Transverse colon (tissue), 4 donors: ENCODE measurements at regions not wholly inside any gene's neighbourhood (a gene's known extent, or its start where the extent isn't known, plus 50 kb on each side); places are given as distances from the start of the nearest gene placed in this dataset.

Experiments
- DNase-seq: peaks from one replicate; pipeline ENCODE4 v3.0.0-alpha.2; 2019
- H3K27ac ChIP-seq, 4 donors: fragments of 200-600 bp; sonication (generic); 2 replicates each; pipeline ENCODE4 v1.5.1; 2016 to 2018; ENCODE audit warnings: inconsistent platforms in 4 of 4
- H3K27me3 ChIP-seq: fragments of 200-600 bp; sonication (generic); 2 replicates; pipeline ENCODE4 v1.5.1; 2017; ENCODE audit warnings: inconsistent platforms
- H3K36me3 ChIP-seq, 4 donors: fragments of 200-600 bp; sonication (generic); 2 replicates each; pipeline ENCODE4 v1.5.1; 2017 to 2019; ENCODE audit warnings: inconsistent platforms in 4 of 4
- H3K4me1 ChIP-seq, 4 donors: fragments of 200-600 bp; sonication (generic); 2 replicates each; pipeline ENCODE4 v1.5.1; 2017 to 2020; ENCODE audit warnings: inconsistent platforms in 4 of 4
- H3K4me3 ChIP-seq, 4 donors: fragments of 200-600 bp; sonication (generic); 1 replicate in 1 of 4; 2 replicates in 3 of 4; pipeline versions ENCODE4 v1.5.1 to v1.6.1; 2017 to 2019; ENCODE audit warnings: inconsistent platforms in 4 of 4
- H3K9me3 ChIP-seq, 2 donors: fragments of 200-600 bp; sonication (generic); 2 replicates each; pipeline ENCODE4 v1.5.1; 2017 to 2019; ENCODE audit warnings: inconsistent platforms in 2 of 2
- CTCF ChIP-seq, 5 experiments: fragments of 200-600 bp in 3 of 5; fragments of 450-650 bp in 2 of 5; sonication (generic) in 3 of 5; IDR thresholded peaks; 1 replicate in 2 of 5; 2 replicates in 3 of 5; pipeline ENCODE4 v1.5.1; 2016 to 2017; ENCODE audit warnings: antibody characterized with exemption in 5 of 5, inconsistent platforms in 3 of 5, mild to moderate bottlenecking in 2 of 5, moderate library complexity in 1 of 5
- EP300 ChIP-seq: sonication (generic); formaldehyde crosslinking; IDR thresholded peaks from one replicate; pipeline ENCODE4 v1.6.1; 2017; ENCODE audit warnings: antibody characterized with exemption, low read depth
- POLR2A ChIP-seq: fragments of 450-650 bp; IDR thresholded peaks from one replicate; pipeline ENCODE4 v1.6.1; 2016; ENCODE audit warnings: antibody characterized with exemption, mild to moderate bottlenecking, moderate library complexity
- POLR2AphosphoS5 ChIP-seq, 3 donors: sonication (generic); formaldehyde crosslinking; IDR thresholded peaks; one replicate each; pipeline ENCODE4 v1.6.1; 2016; ENCODE audit warnings: antibody characterized with exemption in 3 of 3
- WGBS, 2 donors: methylation state at CpG; one replicate each; pipeline ENCODE4 v1.1.5; 2018; ENCODE audit warnings: low coverage in 1 of 2; 5-methylcytosine and 5-hydroxymethylcytosine counted together
- in situ Hi-C, 4 donors: fragments of 200-750 bp; cut with MboI; loops; one replicate each; pipeline versions ENCODE4 v1.15.0 to v1.15.1; 2017; ENCODE audit warnings: low sequenced_read_pairs in 3 of 4, low pct_ligation_motif_present in 1 of 4, low pct_unique_long_range_greater_than_20kb in 1 of 4
- intact Hi-C: fragments of 100-400 bp; cut with DNase I; formaldehyde crosslinking; loops from one replicate; pipeline ENCODE4 v1.15.1; 2023; ENCODE audit warnings: low total_unique reads

DNA sequence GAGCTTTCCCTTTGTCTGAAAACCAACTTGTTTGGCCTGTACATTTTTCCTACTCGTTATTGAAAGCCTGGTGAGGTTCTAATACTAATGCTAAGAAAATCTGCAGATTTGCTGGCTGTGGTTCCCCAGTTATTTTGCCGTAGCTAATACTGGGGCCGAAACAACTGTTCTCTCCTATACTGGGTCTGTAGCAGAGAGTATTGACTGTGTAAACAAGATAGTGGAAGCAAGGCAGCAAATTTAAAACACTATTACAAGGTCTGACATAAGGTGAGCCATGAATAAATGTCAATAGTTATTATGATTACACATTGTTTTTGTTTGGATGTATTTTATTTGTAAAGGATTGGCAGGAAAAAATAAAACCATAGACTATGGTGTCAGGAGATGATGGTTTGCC, 1244.0 kb downstream of the AACS start:
- in situ Hi-C loops (no loop called here), intact Hi-C loops (no loop called here)
- no peak overlapping the region for H3K4me3 ChIP-seq
- no peak overlapping the region for H3K27ac ChIP-seq
- H3K9me3 ChIP-seq, result no peaks in the 10 kb centered on the region
- DNase-seq, result no peak
- TF ChIP-seq EP300, result no peak
- no peak for TF ChIP-seq POLR2AphosphoS5 (IDR thresholded peaks at IDR 0.05)
- no peak for TF ChIP-seq POLR2A
- no peak for TF ChIP-seq CTCF (IDR thresholded peaks at IDR 0.05)
- H3K4me1 ChIP-seq, result no peaks in the 10 kb centered on the region
- no peaks in the 10 kb centered on the region for H3K36me3 ChIP-seq
- WGBS, 2 donors, result 71 to 75% methylated on average over 2 to 3 of the region's 3 CpGs
- H3K27me3 ChIP-seq, result no peaks in the 10 kb centered on the region

DNA sequence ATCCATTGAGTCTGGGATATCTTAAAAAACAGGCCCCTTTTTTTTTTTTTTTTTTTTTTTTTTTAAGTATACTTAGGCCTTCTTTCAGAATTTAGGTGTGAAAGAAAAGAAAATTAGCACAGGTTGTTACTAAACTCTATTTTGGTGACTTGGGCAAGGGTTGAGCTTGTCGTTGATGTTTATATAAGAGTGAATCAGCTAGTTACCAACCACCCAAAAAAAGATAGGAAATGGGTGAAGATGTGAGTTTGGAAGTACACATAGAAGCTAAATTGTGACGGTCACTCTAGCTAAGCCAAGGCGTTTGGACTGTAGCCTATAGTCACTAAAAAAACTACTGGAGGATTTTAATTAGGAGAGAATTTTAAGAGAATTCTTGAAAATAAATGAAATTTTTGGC, 1247.2 kb downstream of the AACS start:
- DNase-seq, result no peak
- in situ Hi-C loops (no loop called here), intact Hi-C loops (no loop called here)
- H3K27ac ChIP-seq, result no peak overlapping the region
- H3K36me3 ChIP-seq, result no peaks in the 10 kb centered on the region
- no peak for TF ChIP-seq CTCF (IDR thresholded peaks at IDR 0.05)
- TF ChIP-seq POLR2AphosphoS5 (IDR thresholded peaks at IDR 0.05), result no peak
- H3K4me1 ChIP-seq, result no peaks in the 10 kb centered on the region
- 79 to 80% methylated on average over 3 of the region's 3 CpGs for WGBS, 2 donors
- no peaks in the 10 kb centered on the region for H3K9me3 ChIP-seq
- no peak overlapping the region for H3K4me3 ChIP-seq
- H3K27me3 ChIP-seq, result no peaks in the 10 kb centered on the region

DNA sequence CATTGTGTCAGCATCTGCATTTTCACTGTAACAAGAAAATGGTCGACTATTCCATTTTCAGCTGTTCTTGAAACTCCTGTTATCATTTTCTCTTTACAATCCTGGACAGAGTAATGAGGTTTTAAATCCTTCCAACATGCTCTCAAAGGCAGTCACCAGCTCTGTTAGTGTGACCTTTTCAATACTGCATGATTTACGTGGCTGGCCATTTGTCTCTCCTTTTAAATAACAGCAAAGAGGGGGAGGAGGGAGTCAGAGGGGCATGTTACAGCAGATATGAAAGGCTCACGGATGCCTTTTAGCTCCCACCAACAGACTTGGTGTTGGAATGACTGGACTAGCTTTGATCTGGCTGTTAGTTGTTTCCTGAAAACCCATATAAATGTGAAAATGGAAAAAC, 1251.2 kb downstream of the AACS start:
- Histone ChIP-seq H3K4me3 (no peak overlapping the region), H3K4me1 (no peaks in the 10 kb centered on the region), H3K36me3 (no peaks in the 10 kb centered on the region), H3K9me3 (no peaks in the 10 kb centered on the region), H3K27ac (no peak overlapping the region), H3K27me3 (no peaks in the 10 kb centered on the region)
- in situ Hi-C loops, result no loop called here
- no peak for DNase-seq
- 31 to 39% methylated on average over 2 to 3 of the region's 3 CpGs for WGBS, 2 donors
- TF ChIP-seq POLR2A (no peak), CTCF (IDR thresholded peaks at IDR 0.05) (no peak), EP300 (no peak), POLR2AphosphoS5 (IDR thresholded peaks at IDR 0.05) (no peak)
- intact Hi-C loops, result no loop called here

GRCh38 chr12:126337556-126338441, 1272.6 kb downstream of the AACS start:
- no peaks in the 10 kb centered on the region for H3K36me3 ChIP-seq
- TF ChIP-seq CTCF (IDR thresholded peaks at IDR 0.05) (no peak), EP300 (no peak), POLR2AphosphoS5 (IDR thresholded peaks at IDR 0.05) (no peak), POLR2A (no peak)
- no peaks in the 10 kb centered on the region for H3K4me1 ChIP-seq
- WGBS, 2 donors, result 52 to 61% methylated on average over 6 to 7 of the region's 7 CpGs
- DNase-seq, result no peak
- intact Hi-C loops, result no loop called here
- in situ Hi-C loops, result no loop called here
- no peak overlapping the region for H3K4me3 ChIP-seq
- H3K9me3 ChIP-seq, result no peaks in the 10 kb centered on the region
- H3K27me3 ChIP-seq, result no peaks in the 10 kb centered on the region
- no peak overlapping the region for H3K27ac ChIP-seq
